ENCODE measurements at regions not wholly inside any gene's neighbourhood (a gene's known extent, or its start where the extent isn't known, plus 50 kb on each side); places are given as distances from the start of the nearest gene placed in this dataset.
A peak's percentile ranks its signal among the peaks of the same experiment; 100 is the strongest.

- DNase-seq, result no peak
Observed at GRCh38 chr9:73566627-73567026, 415.0 kb downstream of the ANXA1 start.

GRCh38 chr9:73573235-73573634 is 421.6 kb downstream of the ANXA1 start:
- DNase-seq, result peak; percentile 99

GRCh38 chr9:73575101-73576060 is 423.7 kb downstream of the ANXA1 start:
- DNase-seq, result peak; percentile 52

- peak; percentile 85 for DNase-seq
Observed at GRCh38 chr9:73577848-73578247, 426.2 kb downstream of the ANXA1 start.

GRCh38 chr9:73579823-73580222 is 428.2 kb downstream of the ANXA1 start:
- DNase-seq, result no peak

- no peak for DNase-seq
Observed at GRCh38 chr9:73583576-73583975, 431.9 kb downstream of the ANXA1 start.

- peak; percentile 87 for DNase-seq
Observed at GRCh38 chr9:73595036-73595545, 443.4 kb downstream of the ANXA1 start.

- peak; percentile 79 for DNase-seq
Observed at GRCh38 chr9:73596321-73596720, 444.7 kb downstream of the ANXA1 start.

GRCh38 chr9:73597039-73597438 is 445.4 kb downstream of the ANXA1 start:
- DNase-seq, result peak; percentile 84

GRCh38 chr9:73597771-73598170 is 446.1 kb downstream of the ANXA1 start:
- DNase-seq, result peak; percentile 59

- DNase-seq, result no peak
Observed at GRCh38 chr9:73609381-73609780, 457.7 kb downstream of the ANXA1 start.

- DNase-seq, result no peak
Observed at GRCh38 chr9:73611032-73611431, 459.4 kb downstream of the ANXA1 start.

- DNase-seq, result no peak
Observed at GRCh38 chr9:73613092-73613701, 461.5 kb downstream of the ANXA1 start.

- no peak for DNase-seq
Observed at GRCh38 chr9:73615557-73615956, 463.9 kb downstream of the ANXA1 start.

GRCh38 chr9:73617586-73617985 is 465.9 kb downstream of the ANXA1 start:
- peak; percentile 65 for DNase-seq

GRCh38 chr9:73640971-73641370 is 489.3 kb downstream of the ANXA1 start:
- DNase-seq, result no peak

GRCh38 chr9:73643379-73644013 is 491.8 kb downstream of the ANXA1 start:
- DNase-seq, result no peak

GRCh38 chr9:73647560-73647959 is 495.9 kb downstream of the ANXA1 start:
- DNase-seq, result no peak

- no peak for DNase-seq
Observed at GRCh38 chr9:73649552-73649951, 497.9 kb downstream of the ANXA1 start.

GRCh38 chr9:73655363-73655762 is 503.7 kb downstream of the ANXA1 start:
- DNase-seq, result no peak

GRCh38 chr9:73655831-73656230 is 504.2 kb downstream of the ANXA1 start:
- DNase-seq, result no peak

GRCh38 chr9:73665253-73665652 is 513.6 kb downstream of the ANXA1 start:
- no peak for DNase-seq

- peak; percentile 51 for DNase-seq
Observed at GRCh38 chr9:73667749-73668148, 516.1 kb downstream of the ANXA1 start.
